CD4-positive, alpha-beta T cell (primary cell): ENCODE measurements at regions not wholly inside any gene's neighbourhood (a gene's known extent, or its start where the extent isn't known, plus 50 kb on each side); places are given as distances from the start of the nearest gene placed in this dataset.

Experiments used
- ATAC-seq: fragments of 200-7000 bp; cut with Tn5 transposase; one replicate; pipeline ENCODE4 v1.10.0; 2022; ENCODE audit warnings: mild to moderate bottlenecking; ENCODE audit not compliant: poor library complexity
- CTCF ChIA-PET: fragments of 350-600 bp; sonication (Branson Sonifier 250); formaldehyde crosslinking; loops from one replicate; lab custom pipeline; 2021; ENCODE audit warnings: antibody characterized with exemption, inconsistent platforms; lab: Charles Lee
- POLR2A ChIA-PET: fragments of 350-600 bp; sonication (Branson Sonifier 250); formaldehyde crosslinking; loops from one replicate; lab custom pipeline; 2021; ENCODE audit warnings: antibody characterized with exemption, inconsistent platforms; lab: Charles Lee
- DNase-seq, 14 experiments: peaks; one replicate each; pipeline ENCODE4 v3.0.0-alpha.2; 2013 to 2020; ENCODE audit warnings: mixed read lengths in 2 of 14
- H3K27ac ChIP-seq, 2 donors: one replicate each; pipeline versions ENCODE4 v1.5.1 to v1.7.0; 2013; ENCODE audit warnings: low read length in 2 of 2, low read depth in 1 of 2, mild to moderate bottlenecking in 1 of 2
- H3K27me3 ChIP-seq, 2 experiments: 1 replicate in 1 of 2; 2 replicates in 1 of 2; pipeline versions ENCODE4 v1.6.1 to v1.7.0; 2013; ENCODE audit warnings: low read length in 2 of 2, control low read depth in 1 of 2, mild to moderate bottlenecking in 1 of 2, moderate library complexity in 1 of 2; ENCODE audit not compliant: insufficient read depth in 2 of 2, control insufficient read depth in 1 of 2
- H3K36me3 ChIP-seq: one replicate; pipeline ENCODE4 v1.6.1; 2013; ENCODE audit warnings: low read length, control low read depth; ENCODE audit not compliant: insufficient read depth
- H3K4me1 ChIP-seq: one replicate; pipeline ENCODE4 v1.6.1; 2013; ENCODE audit warnings: low read length, control low read depth; ENCODE audit not compliant: insufficient read depth
- H3K4me3 ChIP-seq: one replicate; pipeline ENCODE4 v1.5.1; 2013; ENCODE audit warnings: mild to moderate bottlenecking, low read length, moderate library complexity
- H3K9me3 ChIP-seq, 2 experiments: 1 replicate in 1 of 2; 2 replicates in 1 of 2; pipeline versions ENCODE4 v1.6.1 to v1.7.0; 2013; ENCODE audit warnings: low read length in 2 of 2, mild to moderate bottlenecking in 2 of 2, control low read depth in 1 of 2, moderate library complexity in 1 of 2; ENCODE audit not compliant: control insufficient read depth in 1 of 2, insufficient read depth in 1 of 2
- H3K27ac Mint-ChIP-seq: one replicate; pipeline ENCODE4 v1.8.0; 2020; ENCODE audit warnings: mixed read lengths
- H3K27me3 Mint-ChIP-seq: one replicate; pipeline ENCODE4 v1.8.0; 2021; ENCODE audit warnings: mixed read lengths
- H3K36me3 Mint-ChIP-seq: one replicate; pipeline ENCODE4 v1.8.0; 2021; ENCODE audit warnings: low read depth, mixed read lengths
- H3K4me1 Mint-ChIP-seq: one replicate; pipeline ENCODE4 v1.8.0; 2021; ENCODE audit warnings: low read depth, mixed read lengths
- H3K4me3 Mint-ChIP-seq: one replicate; pipeline ENCODE4 v1.8.0; 2020; ENCODE audit warnings: mild to moderate bottlenecking, mixed read lengths
- H3K9me3 Mint-ChIP-seq: one replicate; pipeline ENCODE4 v1.8.0; 2020; ENCODE audit warnings: mixed read lengths
- CTCF ChIP-seq: fragments of 200-600 bp; IDR thresholded peaks from one replicate; pipeline ENCODE4 v1.8.0; 2022; ENCODE audit warnings: antibody characterized with exemption, mild to moderate bottlenecking
- intact Hi-C, 2 experiments: fragments of 100-400 bp; cut with DNase I in 1 of 2; cut with micrococcal nuclease in 1 of 2; formaldehyde crosslinking; loops; one replicate each; pipeline versions ENCODE4 v1.15.1 to v1.9.0; 2023 to 2025; cut with DNase I, micrococcal nuclease

DNA sequence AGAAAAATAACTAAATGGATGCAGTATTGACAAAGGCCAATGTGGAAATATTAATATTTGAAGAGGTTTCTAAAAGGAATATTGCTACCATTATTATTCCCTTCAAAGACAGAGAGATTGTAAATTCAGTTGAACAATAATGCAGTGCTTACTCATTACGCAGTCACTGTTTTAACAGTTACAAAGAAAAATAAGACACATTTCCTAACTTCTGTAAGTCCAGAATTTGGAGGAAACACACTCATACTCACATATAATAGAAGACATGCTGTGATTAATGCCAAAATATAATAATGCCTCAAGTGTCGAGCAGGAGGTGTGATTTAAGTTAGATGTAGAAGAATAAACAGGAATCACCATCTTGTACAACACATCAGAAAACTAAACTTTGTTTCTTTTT, 389.2 kb downstream of the FBXO15 start:
- ATAC-seq (no peak), DNase-seq (no peak)
- H3K4me1 Mint-ChIP-seq = no peaks in the 10 kb centered on the region
- CTCF ChIA-PET = no interaction called here
- Histone ChIP-seq H3K9me3 (peaks cover 0 to 20% of the 10 kb centered on the region in 2 experiments), H3K4me1 (no peaks in the 10 kb centered on the region), H3K27me3 (no peaks in the 10 kb centered on the region), H3K27ac (no peak overlapping the region), H3K4me3 (no peak overlapping the region), H3K36me3 (no peaks in the 10 kb centered on the region)
- no peak overlapping the region for H3K27ac Mint-ChIP-seq
- no peaks in the 10 kb centered on the region for H3K9me3 Mint-ChIP-seq
- no peaks in the 10 kb centered on the region for H3K36me3 Mint-ChIP-seq
- no peak for TF ChIP-seq CTCF
- POLR2A ChIA-PET = no interaction called here
- intact Hi-C loops = no loop called here
- H3K4me3 Mint-ChIP-seq = no peak overlapping the region
- no peaks in the 10 kb centered on the region for H3K27me3 Mint-ChIP-seq

- ChIA-PET POLR2A (no interaction called here), CTCF (no interaction called here)
- no peaks in the 10 kb centered on the region for H3K4me1 Mint-ChIP-seq
- Histone ChIP-seq H3K4me3 (no peak overlapping the region), H3K36me3 (no peaks in the 10 kb centered on the region), H3K9me3 (peaks cover 0 to 15% of the 10 kb centered on the region in 2 experiments), H3K27me3 (no peaks in the 10 kb centered on the region), H3K4me1 (no peaks in the 10 kb centered on the region), H3K27ac (no peak overlapping the region)
- DNase-seq = no peak
- no peak overlapping the region for H3K4me3 Mint-ChIP-seq
- no peak overlapping the region for H3K27ac Mint-ChIP-seq
- intact Hi-C loops = no loop called here
- TF ChIP-seq CTCF = no peak
- no peaks in the 10 kb centered on the region for H3K27me3 Mint-ChIP-seq
- no peaks in the 10 kb centered on the region for H3K9me3 Mint-ChIP-seq
- H3K36me3 Mint-ChIP-seq = no peaks in the 10 kb centered on the region
- no peak for ATAC-seq
Observed at GRCh38 chr18:73756256-73757091, 391.2 kb downstream of the FBXO15 start.

DNA sequence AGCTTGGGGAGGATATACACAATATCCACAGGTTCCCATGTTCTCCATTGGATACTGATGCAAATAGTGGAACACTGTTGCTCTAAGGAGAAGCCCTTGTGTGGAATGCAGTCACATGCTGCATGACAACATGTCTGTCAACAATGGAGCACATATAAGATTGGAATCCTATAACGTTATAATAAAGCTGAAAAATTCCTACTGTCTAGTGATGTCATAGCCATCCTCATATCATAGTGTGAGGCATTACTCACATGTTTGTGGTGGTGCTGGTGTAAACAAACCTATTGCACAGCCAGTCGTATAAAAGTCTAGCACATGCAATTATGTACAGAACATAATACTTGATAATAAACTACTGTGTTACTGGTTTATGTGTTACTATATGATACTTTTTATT, 394.7 kb downstream of the FBXO15 start:
- ChIA-PET CTCF (no interaction called here), POLR2A (no interaction called here)
- no peaks in the 10 kb centered on the region for H3K9me3 Mint-ChIP-seq
- Histone ChIP-seq H3K36me3 (no peaks in the 10 kb centered on the region), H3K9me3 (peaks cover 0 to 10% of the 10 kb centered on the region in 2 experiments), H3K27ac (no peak overlapping the region), H3K27me3 (no peaks in the 10 kb centered on the region), H3K4me1 (no peaks in the 10 kb centered on the region), H3K4me3 (no peak overlapping the region)
- no peaks in the 10 kb centered on the region for H3K4me1 Mint-ChIP-seq
- no peaks in the 10 kb centered on the region for H3K27me3 Mint-ChIP-seq
- DNase-seq = no peak
- intact Hi-C loops = no loop called here
- no peak for TF ChIP-seq CTCF
- H3K27ac Mint-ChIP-seq = no peak overlapping the region
- H3K36me3 Mint-ChIP-seq = no peaks in the 10 kb centered on the region
- H3K4me3 Mint-ChIP-seq = no peak overlapping the region
- ATAC-seq = no peak
